ENCODE measurements at regions not wholly inside any gene's neighbourhood (a gene's known extent, or its start where the extent isn't known, plus 50 kb on each side); places are given as distances from the start of the nearest gene placed in this dataset.

DNA sequence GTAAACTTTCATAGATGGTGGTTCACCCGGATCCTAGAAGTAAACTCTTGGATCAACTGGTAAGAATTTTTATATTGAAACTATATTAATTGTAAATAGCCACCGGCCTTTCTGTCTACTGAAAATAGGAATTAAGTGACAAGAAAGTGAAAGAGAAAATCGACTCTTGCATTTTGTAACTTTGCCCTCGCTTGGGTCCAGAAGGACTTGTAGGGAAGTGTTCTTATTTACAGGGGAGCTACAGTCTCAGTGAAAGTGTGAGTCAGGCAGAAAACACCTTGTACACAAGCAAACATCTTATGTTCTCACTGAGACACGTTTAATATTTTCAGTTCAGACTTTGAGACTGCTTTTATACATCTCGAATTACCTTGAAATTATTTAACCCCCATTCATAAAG, 238.9 kb downstream of the BLID start:
- TF ChIP-seq, protein P1, sequence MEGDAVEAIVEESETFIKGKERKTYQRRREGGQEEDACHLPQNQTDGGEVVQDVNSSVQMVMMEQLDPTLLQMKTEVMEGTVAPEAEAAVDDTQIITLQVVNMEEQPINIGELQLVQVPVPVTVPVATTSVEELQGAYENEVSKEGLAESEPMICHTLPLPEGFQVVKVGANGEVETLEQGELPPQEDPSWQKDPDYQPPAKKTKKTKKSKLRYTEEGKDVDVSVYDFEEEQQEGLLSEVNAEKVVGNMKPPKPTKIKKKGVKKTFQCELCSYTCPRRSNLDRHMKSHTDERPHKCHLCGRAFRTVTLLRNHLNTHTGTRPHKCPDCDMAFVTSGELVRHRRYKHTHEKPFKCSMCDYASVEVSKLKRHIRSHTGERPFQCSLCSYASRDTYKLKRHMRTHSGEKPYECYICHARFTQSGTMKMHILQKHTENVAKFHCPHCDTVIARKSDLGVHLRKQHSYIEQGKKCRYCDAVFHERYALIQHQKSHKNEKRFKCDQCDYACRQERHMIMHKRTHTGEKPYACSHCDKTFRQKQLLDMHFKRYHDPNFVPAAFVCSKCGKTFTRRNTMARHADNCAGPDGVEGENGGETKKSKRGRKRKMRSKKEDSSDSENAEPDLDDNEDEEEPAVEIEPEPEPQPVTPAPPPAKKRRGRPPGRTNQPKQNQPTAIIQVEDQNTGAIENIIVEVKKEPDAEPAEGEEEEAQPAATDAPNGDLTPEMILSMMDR (conservative IDR thresholded peaks at IDR 0.05; ENCODE audit: low read length): no peak
- no peak for TF ChIP-seq EZH2phosphoT487 (IDR thresholded peaks at IDR 0.05; ENCODE audit: borderline replicate concordance, low read depth, low read length)
